GM23338 (cell line): ENCODE measurements at regions not wholly inside any gene's neighbourhood (a gene's known extent, or its start where the extent isn't known, plus 50 kb on each side); places are given as distances from the start of the nearest gene placed in this dataset.

Source experiments
- ATAC-seq: fragments of 200-7000 bp; cut with Tn5 transposase; 3 replicates; pipeline ENCODE4 v1.9.1; 2020
- DNase-seq: peaks from one replicate; pipeline ENCODE4 v3.0.0-alpha.2; 2015; ENCODE audit warnings: low spot score
- H2AFZ ChIP-seq: fragments of 200-600 bp; sonication (generic); 2 replicates; pipeline ENCODE4 v1.8.0; 2016; ENCODE audit warnings: antibody characterized with exemption, mild to moderate bottlenecking, moderate library complexity
- H3F3A ChIP-seq: fragments of 200-600 bp; sonication (generic); replicated peaks from 2 replicates; pipeline ENCODE4 v1.8.0; 2017; ENCODE audit warnings: antibody characterized with exemption, mixed run types, low read depth
- H3K27ac ChIP-seq: fragments of 200-600 bp; sonication (generic); 2 replicates; pipeline ENCODE4 v1.6.1; 2016; ENCODE audit warnings: low read depth
- H3K27me3 ChIP-seq: fragments of 200-600 bp; sonication (generic); 2 replicates; pipeline ENCODE4 v1.8.0; 2016; ENCODE audit warnings: mild to moderate bottlenecking, mixed run types, moderate library complexity; ENCODE audit not compliant: insufficient read depth
- H3K36me3 ChIP-seq: fragments of 200-600 bp; sonication (generic); 2 replicates; pipeline ENCODE4 v1.8.0; 2016; ENCODE audit warnings: mild to moderate bottlenecking; ENCODE audit not compliant: insufficient read depth
- H3K4me1 ChIP-seq: fragments of 200-600 bp; sonication (generic); 2 replicates; pipeline ENCODE4 v1.8.0; 2016; ENCODE audit warnings: mild to moderate bottlenecking, moderate library complexity; ENCODE audit not compliant: insufficient read depth
- H3K4me2 ChIP-seq: fragments of 200-600 bp; sonication (generic); 2 replicates; pipeline ENCODE4 v1.7.1; 2017; ENCODE audit warnings: mixed run types
- H3K4me3 ChIP-seq: fragments of 200-600 bp; sonication (generic); 2 replicates; pipeline ENCODE4 v1.6.1; 2016; ENCODE audit warnings: mixed run types
- H3K79me2 ChIP-seq: fragments of 200-600 bp; sonication (generic); replicated peaks from 2 replicates; pipeline ENCODE4 v1.8.0; 2017; ENCODE audit warnings: mild to moderate bottlenecking; ENCODE audit not compliant: insufficient read depth
- H3K9me2 ChIP-seq: fragments of 200-600 bp; sonication (generic); 2 replicates; pipeline ENCODE4 v1.8.0; 2017; ENCODE audit not compliant: insufficient read depth
- H4K20me1 ChIP-seq: fragments of 200-600 bp; sonication (generic); replicated peaks from 2 replicates; pipeline ENCODE4 v1.8.0; 2017; ENCODE audit warnings: mild to moderate bottlenecking; ENCODE audit not compliant: insufficient read depth
- H3K27ac Mint-ChIP-seq: 2 replicates; pipeline ENCODE4 v1.8.0; 2020; ENCODE audit warnings: inconsistent platforms, mild to moderate bottlenecking, moderate library complexity, mixed read lengths
- H3K27me3 Mint-ChIP-seq: 3 replicates; pipeline ENCODE4 v1.8.0; 2022; ENCODE audit warnings: low read depth, mild to moderate bottlenecking, moderate library complexity, mixed read lengths, inconsistent platforms; ENCODE audit not compliant: insufficient read depth, poor library complexity
- H3K36me3 Mint-ChIP-seq: 3 replicates; pipeline ENCODE4 v1.8.0; 2021; ENCODE audit warnings: low read depth, mild to moderate bottlenecking, inconsistent platforms, moderate library complexity, mixed read lengths
- H3K4me1 Mint-ChIP-seq: 3 replicates; pipeline ENCODE4 v1.8.0; 2020; ENCODE audit warnings: mild to moderate bottlenecking, inconsistent platforms, mixed read lengths
- H3K4me3 Mint-ChIP-seq: 3 replicates; pipeline ENCODE4 v1.8.0; 2021; ENCODE audit warnings: moderate library complexity, mild to moderate bottlenecking, inconsistent platforms, mixed read lengths
- H3K9me3 Mint-ChIP-seq: 3 replicates; pipeline ENCODE4 v1.8.0; 2020; ENCODE audit warnings: moderate library complexity, mild to moderate bottlenecking, inconsistent platforms, mixed read lengths
- CREB1 ChIP-seq: fragments of 250-450 bp; sonication (Bioruptor Pico); IDR thresholded peaks from 2 replicates; pipeline ENCODE4 v1.5.0; 2020; ENCODE audit warnings: low read depth, mild to moderate bottlenecking, moderate library complexity
- CTCF ChIP-seq, 2 experiments: fragments of 200-600 bp in 1 of 2; sonication (generic) in 1 of 2; conservative IDR thresholded peaks; 2 replicates each; pipeline versions ENCODE4 v1.5.1 to v1.6.1; 2016 to 2017; ENCODE audit warnings: antibody characterized with exemption in 2 of 2, low read depth in 2 of 2, mild to moderate bottlenecking in 2 of 2, moderate library complexity in 1 of 2
- ETS1 ChIP-seq: IDR thresholded peaks from 2 replicates; pipeline ENCODE4 v1.6.1; 2016; ENCODE audit warnings: antibody characterized with exemption
- EZH2 ChIP-seq: fragments of 200-600 bp; sonication (generic); IDR thresholded peaks from one replicate; pipeline ENCODE4 v1.8.0; 2017; ENCODE audit warnings: antibody characterized with exemption, mild to moderate bottlenecking, low read depth; ENCODE audit not compliant: unreplicated experiment
- EZH2phosphoT487 ChIP-seq: fragments of 200-600 bp; sonication (generic); IDR thresholded peaks from one replicate; pipeline ENCODE4 v1.8.1; 2018; ENCODE audit warnings: antibody characterized with exemption; ENCODE audit not compliant: unreplicated experiment
- JUNB ChIP-seq: IDR thresholded peaks from one replicate; pipeline ENCODE4 v1.6.1; 2016; ENCODE audit warnings: antibody characterized with exemption; ENCODE audit not compliant: unreplicated experiment
- NANOG ChIP-seq: IDR thresholded peaks from 2 replicates; pipeline ENCODE4 v1.6.1; 2016; ENCODE audit warnings: antibody characterized with exemption, borderline replicate concordance
- POLR2AphosphoS5 ChIP-seq: IDR thresholded peaks from 2 replicates; pipeline ENCODE4 v1.6.1; 2016; ENCODE audit warnings: antibody characterized with exemption, low read depth
- REST ChIP-seq: IDR thresholded peaks from one replicate; pipeline ENCODE4 v1.6.1; 2018; ENCODE audit warnings: antibody characterized with exemption; ENCODE audit not compliant: unreplicated experiment
- STAT1 ChIP-seq: IDR thresholded peaks from one replicate; pipeline ENCODE4 v1.6.1; 2016; ENCODE audit warnings: antibody characterized with exemption; ENCODE audit not compliant: unreplicated experiment
- ZNF114 ChIP-seq: fragments of 250-450 bp; sonication (Bioruptor Pico); IDR thresholded peaks from 2 replicates; pipeline ENCODE4 v1.5.0; 2020; ENCODE audit warnings: mild to moderate bottlenecking, moderate library complexity
- ZNF331 ChIP-seq: fragments of 250-450 bp; sonication (Bioruptor Pico); IDR thresholded peaks from 2 replicates; pipeline ENCODE4 v1.5.0; 2020; ENCODE audit warnings: low read depth, mild to moderate bottlenecking, moderate library complexity
- ZNF462 ChIP-seq: fragments of 250-450 bp; sonication (Bioruptor Pico); IDR thresholded peaks from 2 replicates; pipeline ENCODE4 v1.5.0; 2020; ENCODE audit warnings: mild to moderate bottlenecking, moderate library complexity

- no peak overlapping the region for H3K4me3 Mint-ChIP-seq
- no peak overlapping the region for H3K4me2 ChIP-seq
- no peaks in the 10 kb centered on the region for H3K4me1 Mint-ChIP-seq
- no peaks in the 10 kb centered on the region for H3K79me2 ChIP-seq
- H3K27me3 ChIP-seq: no peaks in the 10 kb centered on the region
- H3K4me1 ChIP-seq: no peaks in the 10 kb centered on the region
- TF ChIP-seq ZNF331 (no peak), REST (no peak), NANOG (no peak), EZH2phosphoT487 (no peak), CREB1 (CRISPR knock-in tag) (no peak), ZNF462 (CRISPR knock-in tag) (no peak), STAT1 (no peak), ETS1 (no peak), POLR2AphosphoS5 (no peak), JUNB (no peak), ZNF114 (no peak), CTCF (conservative IDR thresholded peaks at IDR 0.05; ENCODE audit: low read depth in 2 of 2) (no peak), EZH2 (no peak)
- H3K36me3 ChIP-seq: no peaks in the 10 kb centered on the region
- H3K27me3 Mint-ChIP-seq: no peaks in the 10 kb centered on the region
- no peak for DNase-seq
- H3K4me3 ChIP-seq: no peak overlapping the region
- H3K9me3 Mint-ChIP-seq: no peaks in the 10 kb centered on the region
- no peak overlapping the region for H3K27ac ChIP-seq
- no peaks in the 10 kb centered on the region for H3K36me3 Mint-ChIP-seq
- no peak overlapping the region for H3K27ac Mint-ChIP-seq
- H3K9me2 ChIP-seq: no peaks in the 10 kb centered on the region
- H3F3A ChIP-seq: no peaks in the 10 kb centered on the region
- H2AFZ ChIP-seq: no peak overlapping the region
- no peak for ATAC-seq
- no peaks in the 10 kb centered on the region for H4K20me1 ChIP-seq
Measured at GRCh38 chr5:98060148-98060547, 713.3 kb upstream of the RGMB start.
